GM12872 (cell line): ENCODE measurements at regions not wholly inside any gene's neighbourhood (a gene's known extent, or its start where the extent isn't known, plus 50 kb on each side); places are given as distances from the start of the nearest gene placed in this dataset.

Experiments
- CTCF ChIP-seq: IDR thresholded peaks from 3 replicates; pipeline ENCODE4 v1.5.1; 2011; ENCODE audit warnings: low read depth, mild to moderate bottlenecking, low read length, moderate library complexity; ENCODE audit not compliant: insufficient read depth

GRCh38 chr2:83376731-83377130 lies 1082.3 kb downstream of the SUCLG1 start:
- no peak for TF ChIP-seq CTCF

DNA sequence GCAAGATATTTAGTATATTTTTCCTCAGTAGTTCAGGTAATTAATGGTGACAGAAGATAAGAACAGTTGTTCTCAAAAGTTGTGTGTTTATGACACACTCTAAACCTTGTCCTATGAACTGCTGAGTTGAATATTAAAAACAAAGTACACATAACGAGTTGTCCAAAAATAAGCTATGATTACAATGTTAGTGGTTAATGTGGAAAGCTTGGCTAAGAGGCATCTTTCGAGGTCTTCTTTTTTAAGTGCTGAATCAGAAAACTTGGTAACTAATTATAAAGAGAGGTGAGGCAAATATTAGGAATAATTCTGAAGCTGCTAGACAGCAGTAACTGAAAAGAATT lies 1088.7 kb downstream of the SUCLG1 start:
- TF ChIP-seq CTCF = no peak

DNA sequence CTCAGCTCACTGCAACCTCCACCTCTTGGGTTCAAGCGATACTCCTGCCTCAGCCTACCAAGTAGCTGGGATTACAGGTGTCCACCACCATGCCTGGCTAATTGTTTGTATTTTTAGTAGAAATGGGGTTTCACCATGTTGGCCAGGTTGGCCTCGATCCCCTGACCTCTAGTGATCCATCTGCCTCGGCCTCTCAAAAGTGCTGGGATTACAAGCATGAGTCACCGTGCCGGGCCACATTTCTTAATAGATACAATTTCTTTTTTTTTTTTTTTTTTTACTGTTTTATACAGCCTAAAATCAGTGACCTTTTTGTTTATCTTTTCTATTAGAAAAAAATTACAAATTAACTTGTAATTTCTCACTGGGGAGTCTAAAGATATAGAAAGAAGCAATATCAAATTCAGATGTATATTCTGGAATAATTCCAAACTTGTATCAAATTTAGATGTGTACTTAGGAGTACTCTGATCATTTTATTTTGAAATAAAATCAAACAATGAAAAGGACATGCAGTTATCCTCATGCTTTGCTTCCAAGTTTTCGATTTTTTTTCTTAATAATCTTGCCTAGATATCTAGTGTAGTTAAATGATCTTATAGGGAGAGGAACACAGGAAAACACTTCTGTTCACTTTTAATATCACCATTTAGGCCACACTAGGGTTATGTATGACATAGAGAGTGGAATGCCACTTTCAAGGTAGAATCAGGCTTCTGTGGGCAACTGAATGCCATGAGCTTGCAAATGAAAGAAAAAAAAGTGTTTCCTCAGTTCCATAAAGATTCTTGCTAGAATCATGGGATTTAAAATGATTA lies 1089.3 kb downstream of the SUCLG1 start:
- no peak for TF ChIP-seq CTCF

GRCh38 chr2:83368916-83369315 lies 1090.2 kb downstream of the SUCLG1 start:
- TF ChIP-seq CTCF = no peak

DNA sequence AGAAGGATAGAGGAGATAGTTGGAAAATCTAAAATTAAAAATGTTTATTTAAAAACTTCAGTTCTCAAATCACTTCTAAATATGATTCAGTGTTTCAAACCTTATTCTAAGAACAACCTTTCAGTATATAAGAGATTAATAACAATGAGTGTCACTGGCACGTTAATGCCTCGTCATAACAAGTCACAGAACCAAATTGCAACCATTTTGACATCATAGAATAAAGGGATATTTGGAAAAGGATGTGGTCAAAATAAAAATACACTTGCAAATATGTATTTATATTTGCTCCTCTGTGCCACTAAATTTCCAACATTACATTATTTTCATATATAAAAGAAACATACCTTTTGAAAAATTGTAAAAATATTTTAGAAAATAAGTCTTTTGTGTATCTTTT lies 1090.6 kb downstream of the SUCLG1 start:
- TF ChIP-seq CTCF = no peak

DNA sequence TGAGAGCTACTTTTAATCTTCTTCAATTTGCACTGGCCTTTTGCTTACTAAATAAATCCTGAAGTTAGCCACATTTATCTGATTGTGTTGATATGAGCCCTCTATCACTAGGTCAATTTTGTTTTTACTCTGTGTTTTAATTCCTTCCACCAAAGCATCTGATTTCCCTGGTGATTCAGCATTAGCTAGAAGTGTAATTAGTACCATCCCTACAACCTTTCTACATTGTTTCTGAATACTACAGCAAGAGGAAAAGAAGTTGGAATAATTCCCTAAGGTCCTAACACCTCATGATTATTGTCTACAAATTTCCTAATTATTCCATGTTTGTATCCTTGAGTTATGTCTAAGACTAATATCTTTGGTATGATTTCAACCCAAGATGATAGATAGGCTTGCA lies 1093.6 kb downstream of the SUCLG1 start:
- no peak for TF ChIP-seq CTCF

DNA sequence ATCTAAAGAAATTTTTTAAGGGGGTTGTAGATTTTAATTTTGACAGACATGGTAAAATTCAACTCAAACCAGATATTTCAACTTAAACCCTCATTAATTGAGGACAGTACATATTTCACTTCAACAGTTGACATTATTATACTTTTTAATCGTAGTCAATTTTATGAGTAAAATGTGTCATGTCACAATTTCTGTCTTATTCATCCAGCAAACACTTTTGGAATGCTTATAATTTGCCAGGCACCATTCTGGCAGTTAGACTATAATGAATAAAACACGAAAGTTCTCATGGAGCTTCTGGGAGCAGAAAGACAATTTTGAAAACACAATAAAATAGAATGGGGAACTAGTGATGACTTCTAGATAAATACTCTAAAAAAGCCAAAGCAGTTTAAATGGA lies 1094.8 kb downstream of the SUCLG1 start:
- TF ChIP-seq CTCF = no peak
